Fibroblast of pulmonary artery (primary cell): ENCODE measurements at regions not wholly inside any gene's neighbourhood (a gene's known extent, or its start where the extent isn't known, plus 50 kb on each side); places are given as distances from the start of the nearest gene placed in this dataset.

Experiments used
- DNase-seq: peaks from one replicate; pipeline ENCODE4 v3.0.0-alpha.2; 2010; ENCODE audit warnings: low read depth
- H3K4me3 ChIP-seq: replicated peaks from 2 replicates; pipeline ENCODE4 v1.5.1; 2011; ENCODE audit warnings: low read depth, mild to moderate bottlenecking, control low read depth, low read length, moderate library complexity
- CTCF ChIP-seq: IDR thresholded peaks from 2 replicates; pipeline ENCODE4 v1.5.1; 2011; ENCODE audit warnings: mild to moderate bottlenecking, control low read depth, low read length, inconsistent platforms; ENCODE audit errors: missing control alignments

GRCh38 chr15:93420050-93420452, 331.0 kb upstream of the RGMA start:
- no peak for TF ChIP-seq CTCF
- H3K4me3 ChIP-seq, result no peak overlapping the region
- DNase-seq, result no peak

GRCh38 chr15:93418566-93418965, 329.6 kb upstream of the RGMA start:
- TF ChIP-seq CTCF, result no peak
- DNase-seq, result no peak
- H3K4me3 ChIP-seq, result no peak overlapping the region

GRCh38 chr15:93417631-93418030, 328.6 kb upstream of the RGMA start:
- no peak overlapping the region for H3K4me3 ChIP-seq
- DNase-seq, result no peak
- no peak for TF ChIP-seq CTCF

- TF ChIP-seq CTCF, result no peak
- no peak overlapping the region for H3K4me3 ChIP-seq
- no peak for DNase-seq
Observed at GRCh38 chr15:93417156-93417555, 328.1 kb upstream of the RGMA start.

- no peak for TF ChIP-seq CTCF
- no peak overlapping the region for H3K4me3 ChIP-seq
- DNase-seq, result no peak
Observed at GRCh38 chr15:93415576-93415975, 326.6 kb upstream of the RGMA start.

GRCh38 chr15:93414576-93415231, 325.7 kb upstream of the RGMA start:
- TF ChIP-seq CTCF, result no peak
- DNase-seq, result no peak
- no peak overlapping the region for H3K4me3 ChIP-seq

GRCh38 chr15:93413745-93414144, 324.7 kb upstream of the RGMA start:
- no peak overlapping the region for H3K4me3 ChIP-seq
- TF ChIP-seq CTCF, result no peak
- no peak for DNase-seq
